HEK293 (cell line): ENCODE measurements at regions not wholly inside any gene's neighbourhood (a gene's known extent, or its start where the extent isn't known, plus 50 kb on each side); places are given as distances from the start of the nearest gene placed in this dataset.

Source experiments
- CTCF ChIA-PET: fragments of 350-600 bp; formaldehyde crosslinking; extraction: SDS; loops from one replicate; lab custom pipeline; 2021; ENCODE audit warnings: antibody characterized with exemption; lab: Yijun Ruan, JAX
- POLR2A ChIA-PET: fragments of 300-600 bp; formaldehyde crosslinking; extraction: SDS; loops from one replicate; lab custom pipeline; 2020; ENCODE audit warnings: antibody characterized with exemption, inconsistent platforms; lab: Yijun Ruan, JAX
- H3K27ac ChIP-seq: fragments of 200-500 bp; sonication (Bioruptor generic); 2 replicates; pipeline ENCODE4 v1.5.1; 2014; ENCODE audit warnings: low read depth, low read length, control low read depth, inconsistent platforms; ENCODE audit errors: extremely low read depth
- H3K36me3 ChIP-seq, 2 experiments: fragments of 200-500 bp in 1 of 2; sonication (Bioruptor generic) in 1 of 2; 1 replicate in 1 of 2; 2 replicates in 1 of 2; pipeline ENCODE4 v1.5.1; 2014 to 2017; ENCODE audit warnings: inconsistent platforms in 2 of 2, low read length in 2 of 2; ENCODE audit not compliant: control insufficient read depth in 2 of 2, insufficient read depth in 1 of 2
- H3K4me1 ChIP-seq: fragments of 200-500 bp; sonication (Bioruptor generic); 2 replicates; pipeline ENCODE4 v1.5.1; 2014; ENCODE audit warnings: mild to moderate bottlenecking, low read length, inconsistent platforms; ENCODE audit not compliant: control insufficient read depth, insufficient read depth
- H3K4me3 ChIP-seq: 2 replicates; pipeline ENCODE4 v1.5.1; 2011; ENCODE audit warnings: low read depth, mild to moderate bottlenecking, control low read depth, low read length, moderate library complexity
- H3K9me3 ChIP-seq: fragments of 200-500 bp; sonication (Bioruptor generic); 2 replicates; pipeline ENCODE4 v1.5.1; 2014; ENCODE audit warnings: low read depth, low read length, inconsistent platforms; ENCODE audit not compliant: control insufficient read depth, insufficient read depth
- GLIS2 ChIP-seq: fragments of 450-650 bp; formaldehyde crosslinking; IDR thresholded peaks from 2 replicates; pipeline ENCODE4 v1.5.1; 2016; ENCODE audit warnings: missing biosample characterization, missing genetic modification characterization
- KLF10 ChIP-seq: fragments of 450-650 bp; IDR thresholded peaks from 2 replicates; pipeline ENCODE4 v1.5.1; 2018; ENCODE audit warnings: missing biosample characterization, mild to moderate bottlenecking, missing genetic modification characterization
- REPIN1 ChIP-seq: fragments of 450-650 bp; formaldehyde crosslinking; IDR thresholded peaks from 2 replicates; pipeline ENCODE4 v1.5.1; 2017; ENCODE audit warnings: missing biosample characterization, missing genetic modification characterization, low read depth
- YY1 ChIP-seq: fragments of 450-650 bp; formaldehyde crosslinking; IDR thresholded peaks from 2 replicates; pipeline ENCODE4 v1.5.1; 2018; ENCODE audit warnings: missing biosample characterization, missing genetic modification characterization
- YY2 ChIP-seq: fragments of 450-650 bp; formaldehyde crosslinking; IDR thresholded peaks from 2 replicates; pipeline ENCODE4 v1.5.1; 2016; ENCODE audit warnings: missing biosample characterization, missing genetic modification characterization
- ZFP3 ChIP-seq: fragments of 450-650 bp; formaldehyde crosslinking; IDR thresholded peaks from 2 replicates; pipeline ENCODE4 v1.5.1; 2016; ENCODE audit warnings: low read depth, missing biosample characterization, missing genetic modification characterization
- ZNF157 ChIP-seq: fragments of 450-650 bp; formaldehyde crosslinking; IDR thresholded peaks from 2 replicates; pipeline ENCODE4 v1.5.1; 2016; ENCODE audit warnings: missing biosample characterization, missing genetic modification characterization
- ZNF266 ChIP-seq: fragments of 450-650 bp; formaldehyde crosslinking; IDR thresholded peaks from 2 replicates; pipeline ENCODE4 v1.5.1; 2016; ENCODE audit warnings: missing biosample characterization, missing genetic modification characterization, low read depth
- ZNF335 ChIP-seq: fragments of 450-650 bp; formaldehyde crosslinking; conservative IDR thresholded peaks from 2 replicates; pipeline ENCODE4 v1.5.1; 2016; ENCODE audit warnings: missing biosample characterization, missing genetic modification characterization
- ZNF37A ChIP-seq: fragments of 450-650 bp; IDR thresholded peaks from 2 replicates; pipeline ENCODE4 v1.5.1; 2018; ENCODE audit warnings: missing biosample characterization, missing genetic modification characterization
- ZNF394 ChIP-seq: fragments of 450-650 bp; formaldehyde crosslinking; IDR thresholded peaks from 2 replicates; pipeline ENCODE4 v1.5.1; 2016; ENCODE audit warnings: missing biosample characterization, missing genetic modification characterization, mild to moderate bottlenecking, moderate library complexity, borderline replicate concordance
- ZNF404 ChIP-seq: fragments of 450-650 bp; formaldehyde crosslinking; IDR thresholded peaks from 2 replicates; pipeline ENCODE4 v1.5.1; 2017; ENCODE audit warnings: missing biosample characterization, missing genetic modification characterization
- ZNF501 ChIP-seq: fragments of 450-650 bp; formaldehyde crosslinking; IDR thresholded peaks from 2 replicates; pipeline ENCODE4 v1.5.1; 2016; ENCODE audit warnings: missing biosample characterization, missing genetic modification characterization
- ZNF544 ChIP-seq: fragments of 450-650 bp; formaldehyde crosslinking; IDR thresholded peaks from 2 replicates; pipeline ENCODE4 v1.5.0; 2017; ENCODE audit warnings: missing biosample characterization, missing genetic modification characterization
- ZNF549 ChIP-seq: fragments of 450-650 bp; IDR thresholded peaks from 2 replicates; pipeline ENCODE4 v1.5.1; 2018; ENCODE audit warnings: missing biosample characterization, missing genetic modification characterization, mild to moderate bottlenecking, inconsistent platforms, moderate library complexity
- ZNF677 ChIP-seq: fragments of 450-650 bp; IDR thresholded peaks from 2 replicates; pipeline ENCODE4 v1.5.0; 2018; ENCODE audit warnings: missing biosample characterization, mild to moderate bottlenecking, missing genetic modification characterization, moderate library complexity
- ZNF785 ChIP-seq: fragments of 450-650 bp; formaldehyde crosslinking; IDR thresholded peaks from 2 replicates; pipeline ENCODE4 v1.5.1; 2016; ENCODE audit warnings: missing biosample characterization, missing genetic modification characterization
- ZSCAN23 ChIP-seq: fragments of 450-650 bp; formaldehyde crosslinking; IDR thresholded peaks from 2 replicates; pipeline ENCODE4 v1.5.1; 2016; ENCODE audit warnings: missing biosample characterization, missing genetic modification characterization
- TF ChIP-seq, protein P1 (sequence below): fragments of 450-650 bp; formaldehyde crosslinking; IDR thresholded peaks from 2 replicates; pipeline ENCODE4 v1.5.0; 2017; ENCODE audit warnings: missing biosample characterization, missing genetic modification characterization, borderline replicate concordance
- TF ChIP-seq, protein P2 (sequence below): fragments of 450-650 bp; formaldehyde crosslinking; IDR thresholded peaks from 2 replicates; pipeline ENCODE4 v1.5.1; 2016; ENCODE audit warnings: missing biosample characterization, missing genetic modification characterization
- TF ChIP-seq, protein P3 (sequence below): sonication (generic); formaldehyde crosslinking; IDR thresholded peaks from 2 replicates; pipeline ENCODE4 v1.8.1; 2022; ENCODE audit warnings: mild to moderate bottlenecking, moderate library complexity, missing genetic modification reagents
- TF ChIP-seq, protein P4 (sequence below): fragments of 450-650 bp; formaldehyde crosslinking; IDR thresholded peaks from 2 replicates; pipeline ENCODE4 v1.5.1; 2017; ENCODE audit warnings: missing biosample characterization, missing genetic modification characterization

DNA sequence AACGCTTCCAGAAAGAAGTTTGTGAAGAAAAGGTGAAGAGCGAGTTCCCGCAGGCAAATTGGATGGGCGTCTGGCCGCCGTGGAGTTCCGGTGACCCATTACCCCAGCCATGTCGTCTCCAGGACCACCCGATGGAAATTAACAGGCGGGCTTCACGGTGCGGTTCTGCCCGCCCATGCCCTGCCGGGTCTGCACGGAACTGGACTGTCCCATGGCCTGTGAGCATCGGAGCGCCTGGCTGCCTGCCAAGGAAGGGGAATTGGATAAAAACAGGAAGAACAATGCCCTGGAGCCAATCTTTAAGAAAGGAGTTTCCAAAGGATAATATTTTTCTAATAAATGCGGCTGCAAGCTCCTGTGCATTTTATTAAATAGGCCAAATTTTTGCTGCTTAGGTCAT, 319.8 kb upstream of the SLC7A11 start (continued):
- TF ChIP-seq ZNF404 (tag by site-specific recombination): no peak
- TF ChIP-seq GLIS2 (tag by site-specific recombination): no peak
- TF ChIP-seq YY1 (tag by site-specific recombination): no peak
- no peak for TF ChIP-seq ZNF785 (tag by site-specific recombination)
- TF ChIP-seq, all 188 proteins: peak for 0

DNA sequence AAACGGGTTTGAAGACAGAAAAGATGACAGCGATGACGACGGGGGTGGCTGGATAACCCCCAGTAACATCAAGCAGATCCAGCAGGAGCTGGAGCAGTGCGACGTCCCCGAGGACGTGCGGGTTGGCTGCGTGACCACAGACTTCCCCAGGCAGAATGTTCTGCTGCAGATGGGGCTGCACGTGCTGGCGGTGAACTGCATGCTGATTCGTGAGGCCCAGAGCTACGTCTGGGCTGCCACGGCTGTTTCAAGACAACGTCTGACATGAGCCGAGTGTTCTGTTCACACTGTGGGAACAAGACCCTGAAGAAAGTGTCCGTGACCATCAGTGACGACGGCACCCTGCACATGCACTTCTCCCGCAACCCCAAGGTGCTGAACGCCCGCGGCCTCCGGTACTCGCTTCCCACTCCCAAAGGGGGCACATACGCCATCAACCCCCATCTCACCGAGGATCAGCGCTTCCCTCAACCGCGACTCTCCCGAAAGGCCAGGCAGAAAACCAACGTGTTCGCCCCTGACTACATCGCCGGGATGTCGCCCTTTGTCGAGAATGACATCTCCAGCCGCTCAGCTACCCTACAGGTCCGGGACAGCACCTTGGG, 319.2 kb upstream of the SLC7A11 start:
- no peaks in the 10 kb centered on the region for H3K36me3 ChIP-seq
- H3K4me3 ChIP-seq: no peak overlapping the region
- no peaks in the 10 kb centered on the region for H3K4me1 ChIP-seq
- H3K9me3 ChIP-seq: no peaks in the 10 kb centered on the region
- CTCF ChIA-PET: no interaction called here
- TF ChIP-seq YY2 (tag by site-specific recombination): no peak
- no peak for TF ChIP-seq ZNF544 (tag by site-specific recombination)
- no peak for TF ChIP-seq ZNF501 (tag by site-specific recombination)
- TF ChIP-seq REPIN1 (tag by site-specific recombination): no peak
- no peak for TF ChIP-seq ZNF335
- TF ChIP-seq YY1 (tag by site-specific recombination): no peak
- TF ChIP-seq ZNF157 (tag by site-specific recombination): no peak
- TF ChIP-seq, all 188 proteins: peak for 0
- no peak overlapping the region for H3K27ac ChIP-seq
- POLR2A ChIA-PET: no interaction called here

DNA sequence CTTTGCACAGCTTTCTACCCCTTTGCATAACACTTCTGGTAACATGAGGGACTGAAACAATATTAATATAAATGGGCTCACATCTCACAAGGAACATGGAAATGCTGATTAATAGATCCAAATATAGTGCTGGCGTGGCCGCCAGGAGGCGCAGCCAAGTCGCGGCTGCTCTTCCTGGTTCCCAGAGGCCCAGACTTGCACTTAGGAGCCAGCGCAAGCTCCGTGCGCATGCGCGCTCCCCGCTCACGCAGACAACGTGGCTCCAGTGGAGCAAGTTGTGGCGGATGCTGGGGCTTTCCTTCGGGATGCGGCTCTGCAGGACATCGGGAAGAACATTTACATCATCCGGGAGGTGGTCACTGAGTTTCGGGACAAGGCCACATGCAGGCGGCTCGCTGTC, 318.3 kb upstream of the SLC7A11 start:
- ChIA-PET POLR2A (no interaction called here), CTCF (no interaction called here)
- H3K27ac ChIP-seq: no peak overlapping the region
- no peak overlapping the region for H3K4me3 ChIP-seq
- H3K4me1 ChIP-seq: no peaks in the 10 kb centered on the region
- H3K9me3 ChIP-seq: no peaks in the 10 kb centered on the region
- H3K36me3 ChIP-seq: no peaks in the 10 kb centered on the region
- TF ChIP-seq ZNF549: no peak
- TF ChIP-seq, protein P1, sequence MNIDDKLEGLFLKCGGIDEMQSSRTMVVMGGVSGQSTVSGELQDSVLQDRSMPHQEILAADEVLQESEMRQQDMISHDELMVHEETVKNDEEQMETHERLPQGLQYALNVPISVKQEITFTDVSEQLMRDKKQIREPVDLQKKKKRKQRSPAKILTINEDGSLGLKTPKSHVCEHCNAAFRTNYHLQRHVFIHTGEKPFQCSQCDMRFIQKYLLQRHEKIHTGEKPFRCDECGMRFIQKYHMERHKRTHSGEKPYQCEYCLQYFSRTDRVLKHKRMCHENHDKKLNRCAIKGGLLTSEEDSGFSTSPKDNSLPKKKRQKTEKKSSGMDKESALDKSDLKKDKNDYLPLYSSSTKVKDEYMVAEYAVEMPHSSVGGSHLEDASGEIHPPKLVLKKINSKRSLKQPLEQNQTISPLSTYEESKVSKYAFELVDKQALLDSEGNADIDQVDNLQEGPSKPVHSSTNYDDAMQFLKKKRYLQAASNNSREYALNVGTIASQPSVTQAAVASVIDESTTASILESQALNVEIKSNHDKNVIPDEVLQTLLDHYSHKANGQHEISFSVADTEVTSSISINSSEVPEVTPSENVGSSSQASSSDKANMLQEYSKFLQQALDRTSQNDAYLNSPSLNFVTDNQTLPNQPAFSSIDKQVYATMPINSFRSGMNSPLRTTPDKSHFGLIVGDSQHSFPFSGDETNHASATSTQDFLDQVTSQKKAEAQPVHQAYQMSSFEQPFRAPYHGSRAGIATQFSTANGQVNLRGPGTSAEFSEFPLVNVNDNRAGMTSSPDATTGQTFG (tag by site-specific recombination): no peak
- TF ChIP-seq ZFP3 (tag by site-specific recombination): no peak
- no peak for TF ChIP-seq KLF10 (tag by site-specific recombination)
- TF ChIP-seq, protein P2, sequence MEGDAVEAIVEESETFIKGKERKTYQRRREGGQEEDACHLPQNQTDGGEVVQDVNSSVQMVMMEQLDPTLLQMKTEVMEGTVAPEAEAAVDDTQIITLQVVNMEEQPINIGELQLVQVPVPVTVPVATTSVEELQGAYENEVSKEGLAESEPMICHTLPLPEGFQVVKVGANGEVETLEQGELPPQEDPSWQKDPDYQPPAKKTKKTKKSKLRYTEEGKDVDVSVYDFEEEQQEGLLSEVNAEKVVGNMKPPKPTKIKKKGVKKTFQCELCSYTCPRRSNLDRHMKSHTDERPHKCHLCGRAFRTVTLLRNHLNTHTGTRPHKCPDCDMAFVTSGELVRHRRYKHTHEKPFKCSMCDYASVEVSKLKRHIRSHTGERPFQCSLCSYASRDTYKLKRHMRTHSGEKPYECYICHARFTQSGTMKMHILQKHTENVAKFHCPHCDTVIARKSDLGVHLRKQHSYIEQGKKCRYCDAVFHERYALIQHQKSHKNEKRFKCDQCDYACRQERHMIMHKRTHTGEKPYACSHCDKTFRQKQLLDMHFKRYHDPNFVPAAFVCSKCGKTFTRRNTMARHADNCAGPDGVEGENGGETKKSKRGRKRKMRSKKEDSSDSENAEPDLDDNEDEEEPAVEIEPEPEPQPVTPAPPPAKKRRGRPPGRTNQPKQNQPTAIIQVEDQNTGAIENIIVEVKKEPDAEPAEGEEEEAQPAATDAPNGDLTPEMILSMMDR (tag by site-specific recombination): no peak
- TF ChIP-seq, protein P3, sequence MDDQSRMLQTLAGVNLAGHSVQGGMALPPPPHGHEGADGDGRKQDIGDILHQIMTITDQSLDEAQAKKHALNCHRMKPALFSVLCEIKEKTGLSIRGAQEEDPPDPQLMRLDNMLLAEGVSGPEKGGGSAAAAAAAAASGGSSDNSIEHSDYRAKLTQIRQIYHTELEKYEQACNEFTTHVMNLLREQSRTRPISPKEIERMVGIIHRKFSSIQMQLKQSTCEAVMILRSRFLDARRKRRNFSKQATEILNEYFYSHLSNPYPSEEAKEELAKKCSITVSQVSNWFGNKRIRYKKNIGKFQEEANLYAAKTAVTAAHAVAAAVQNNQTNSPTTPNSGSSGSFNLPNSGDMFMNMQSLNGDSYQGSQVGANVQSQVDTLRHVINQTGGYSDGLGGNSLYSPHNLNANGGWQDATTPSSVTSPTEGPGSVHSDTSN (CRISPR knock-in tag): no peak
- no peak for TF ChIP-seq ZNF677
- TF ChIP-seq, protein P4, sequence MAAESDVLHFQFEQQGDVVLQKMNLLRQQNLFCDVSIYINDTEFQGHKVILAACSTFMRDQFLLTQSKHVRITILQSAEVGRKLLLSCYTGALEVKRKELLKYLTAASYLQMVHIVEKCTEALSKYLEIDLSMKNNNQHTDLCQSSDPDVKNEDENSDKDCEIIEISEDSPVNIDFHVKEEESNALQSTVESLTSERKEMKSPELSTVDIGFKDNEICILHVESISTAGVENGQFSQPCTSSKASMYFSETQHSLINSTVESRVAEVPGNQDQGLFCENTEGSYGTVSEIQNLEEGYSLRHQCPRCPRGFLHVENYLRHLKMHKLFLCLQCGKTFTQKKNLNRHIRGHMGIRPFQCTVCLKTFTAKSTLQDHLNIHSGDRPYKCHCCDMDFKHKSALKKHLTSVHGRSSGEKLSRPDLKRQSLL: no peak
- no peak for TF ChIP-seq ZSCAN23
- TF ChIP-seq ZNF37A: no peak
- no peak for TF ChIP-seq ZNF266 (tag by site-specific recombination)
- no peak for TF ChIP-seq ZNF394 (tag by site-specific recombination)
